OCI-LY7 (cell line): ENCODE measurements at regions not wholly inside any gene's neighbourhood (a gene's known extent, or its start where the extent isn't known, plus 50 kb on each side); places are given as distances from the start of the nearest gene placed in this dataset.

Experiments used
- EZH2phosphoT487 ChIP-seq: fragments of 200-600 bp; sonication (generic); IDR thresholded peaks from 2 replicates; pipeline ENCODE4 v1.6.1; 2018; ENCODE audit warnings: low read depth, borderline replicate concordance, mild to moderate bottlenecking, mixed run types, antibody characterized with exemption, low read length, moderate library complexity, mixed read lengths
- TF ChIP-seq, protein P1 (sequence below): fragments of 200-600 bp; sonication (generic); conservative IDR thresholded peaks from 2 replicates; pipeline ENCODE4 v1.5.1; 2014; ENCODE audit warnings: mild to moderate bottlenecking, antibody characterized with exemption, low read length, moderate library complexity, mixed read lengths

DNA sequence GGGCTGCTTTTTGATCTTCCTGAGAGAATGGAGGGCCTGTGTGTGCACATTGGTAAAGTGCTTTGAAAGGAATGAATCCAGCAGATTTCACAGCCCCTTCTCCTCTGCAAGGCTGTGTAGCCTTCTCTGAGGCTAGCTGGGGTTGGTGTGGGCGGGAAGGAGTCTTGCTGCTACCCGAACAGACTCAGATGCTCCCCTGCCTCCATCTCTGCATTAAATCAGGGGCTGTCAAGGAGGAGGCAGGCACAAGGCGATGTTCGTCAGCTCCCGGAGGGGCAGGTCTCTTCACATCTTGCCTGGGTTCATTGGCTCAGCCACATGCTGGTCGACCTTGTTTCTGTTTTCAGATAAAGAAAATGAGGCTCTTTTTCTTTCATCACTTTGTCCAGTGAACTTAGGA is 291.5 kb upstream of the SULF2 start:
- TF ChIP-seq, protein P1, sequence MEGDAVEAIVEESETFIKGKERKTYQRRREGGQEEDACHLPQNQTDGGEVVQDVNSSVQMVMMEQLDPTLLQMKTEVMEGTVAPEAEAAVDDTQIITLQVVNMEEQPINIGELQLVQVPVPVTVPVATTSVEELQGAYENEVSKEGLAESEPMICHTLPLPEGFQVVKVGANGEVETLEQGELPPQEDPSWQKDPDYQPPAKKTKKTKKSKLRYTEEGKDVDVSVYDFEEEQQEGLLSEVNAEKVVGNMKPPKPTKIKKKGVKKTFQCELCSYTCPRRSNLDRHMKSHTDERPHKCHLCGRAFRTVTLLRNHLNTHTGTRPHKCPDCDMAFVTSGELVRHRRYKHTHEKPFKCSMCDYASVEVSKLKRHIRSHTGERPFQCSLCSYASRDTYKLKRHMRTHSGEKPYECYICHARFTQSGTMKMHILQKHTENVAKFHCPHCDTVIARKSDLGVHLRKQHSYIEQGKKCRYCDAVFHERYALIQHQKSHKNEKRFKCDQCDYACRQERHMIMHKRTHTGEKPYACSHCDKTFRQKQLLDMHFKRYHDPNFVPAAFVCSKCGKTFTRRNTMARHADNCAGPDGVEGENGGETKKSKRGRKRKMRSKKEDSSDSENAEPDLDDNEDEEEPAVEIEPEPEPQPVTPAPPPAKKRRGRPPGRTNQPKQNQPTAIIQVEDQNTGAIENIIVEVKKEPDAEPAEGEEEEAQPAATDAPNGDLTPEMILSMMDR = no peak
- TF ChIP-seq EZH2phosphoT487 = no peak
